Breast epithelium (tissue), 3 donors: ENCODE measurements at regions not wholly inside any gene's neighbourhood (a gene's known extent, or its start where the extent isn't known, plus 50 kb on each side); places are given as distances from the start of the nearest gene placed in this dataset.

ENCODE experiments used
- CTCF ChIP-seq, 3 donors: fragments of 450-650 bp; IDR thresholded peaks; one replicate each; pipeline ENCODE4 v1.5.1; 2016 to 2017; ENCODE audit warnings: antibody characterized with exemption in 3 of 3, mild to moderate bottlenecking in 3 of 3, moderate library complexity in 3 of 3
- POLR2A ChIP-seq: fragments of 450-650 bp; IDR thresholded peaks from one replicate; pipeline ENCODE4 v1.6.1; 2016; ENCODE audit warnings: antibody characterized with exemption, mild to moderate bottlenecking, moderate library complexity
- POLR2AphosphoS5 ChIP-seq, 3 donors: sonication (generic); formaldehyde crosslinking; IDR thresholded peaks; one replicate each; pipeline ENCODE4 v1.6.1; 2017; ENCODE audit warnings: antibody characterized with exemption in 3 of 3

GRCh38 chr3:109696932-109697331 is 359.6 kb upstream of the DPPA4 start:
- TF ChIP-seq CTCF (IDR thresholded peaks at IDR 0.05): no peak
- no peak for TF ChIP-seq POLR2A
- no peak for TF ChIP-seq POLR2AphosphoS5 (IDR thresholded peaks at IDR 0.05)
